Heart left ventricle (tissue), 13 donors: ENCODE measurements at regions not wholly inside any gene's neighbourhood (a gene's known extent, or its start where the extent isn't known, plus 50 kb on each side); places are given as distances from the start of the nearest gene placed in this dataset.

Experiments used
- POLR2A ChIP-seq, 2 donors: fragments of 450-650 bp; IDR thresholded peaks; one replicate each; pipeline ENCODE4 v1.6.1; 2017; ENCODE audit warnings: antibody characterized with exemption in 2 of 2, mild to moderate bottlenecking in 2 of 2, moderate library complexity in 2 of 2
- TF ChIP-seq, protein P1 (sequence below), 12 donors: fragments of 200-600 bp; sonication (generic) in 4 of 12; IDR thresholded peaks; one replicate each; pipeline versions ENCODE4 v1.5.0 to v1.8.0; 2018 to 2022; ENCODE audit warnings: antibody characterized with exemption in 12 of 12, mild to moderate bottlenecking in 5 of 12
- donor health status: ischemic (EF 13 %, LVEDD 7.1; RV severe dilation, severe dysfunction).
- donor health status: DM: no; HTN: yes; CAD: no.
- donor health status: DM: no; HTN: no; CAD: no.
- donor health status: ischemic (EF 25% LVEDD 6.9; RV normal size, moderate dysfunction).
- donor health status: ischemic (EF 25% LVEDD 5.7; RV mildly dilated, moderate dysfunction).
- donor health status: ischemic (EF 35%, LVEDD 5.7; RV mildly dilated, moderate dysfunction).
- donor health status: nonischemic (EF 11% LVEDD 7.7; RV severe dilation, severe dysfunction).
- donor health status: DM: yes; HTN: yes; CAD: no.
- donor health status: PGD.
- donor health status: ischemic (EF 29% LVEDD 5.4; RV normal size, mild dysfunction).
- donor health status: nonischemic (EF 23%, LVEDD 6.1; RV moderate dilation, normal function).

DNA sequence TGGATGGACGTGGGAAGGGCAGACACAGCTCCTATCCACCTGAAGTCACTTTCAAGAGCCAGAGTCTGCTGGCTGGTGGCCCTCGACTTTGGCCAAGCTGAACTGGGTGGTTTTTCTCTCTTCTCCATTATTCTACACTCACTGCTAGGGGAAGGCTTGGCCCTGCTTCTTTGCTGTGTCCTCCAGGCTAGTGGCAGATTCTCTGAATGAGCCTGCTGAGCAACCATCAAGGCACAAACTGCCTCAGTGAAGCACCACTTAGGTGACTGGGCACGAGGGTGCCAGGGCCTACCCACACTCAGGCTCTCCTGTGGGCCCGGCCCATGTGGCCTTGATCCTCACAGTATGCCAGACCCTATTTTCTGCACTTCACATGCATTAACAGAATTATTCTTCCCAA lies 92.0 kb downstream of the PJA1 start:
- TF ChIP-seq, protein P1, sequence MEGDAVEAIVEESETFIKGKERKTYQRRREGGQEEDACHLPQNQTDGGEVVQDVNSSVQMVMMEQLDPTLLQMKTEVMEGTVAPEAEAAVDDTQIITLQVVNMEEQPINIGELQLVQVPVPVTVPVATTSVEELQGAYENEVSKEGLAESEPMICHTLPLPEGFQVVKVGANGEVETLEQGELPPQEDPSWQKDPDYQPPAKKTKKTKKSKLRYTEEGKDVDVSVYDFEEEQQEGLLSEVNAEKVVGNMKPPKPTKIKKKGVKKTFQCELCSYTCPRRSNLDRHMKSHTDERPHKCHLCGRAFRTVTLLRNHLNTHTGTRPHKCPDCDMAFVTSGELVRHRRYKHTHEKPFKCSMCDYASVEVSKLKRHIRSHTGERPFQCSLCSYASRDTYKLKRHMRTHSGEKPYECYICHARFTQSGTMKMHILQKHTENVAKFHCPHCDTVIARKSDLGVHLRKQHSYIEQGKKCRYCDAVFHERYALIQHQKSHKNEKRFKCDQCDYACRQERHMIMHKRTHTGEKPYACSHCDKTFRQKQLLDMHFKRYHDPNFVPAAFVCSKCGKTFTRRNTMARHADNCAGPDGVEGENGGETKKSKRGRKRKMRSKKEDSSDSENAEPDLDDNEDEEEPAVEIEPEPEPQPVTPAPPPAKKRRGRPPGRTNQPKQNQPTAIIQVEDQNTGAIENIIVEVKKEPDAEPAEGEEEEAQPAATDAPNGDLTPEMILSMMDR (IDR thresholded peaks at IDR 0.05): no peak
- no peak for TF ChIP-seq POLR2A (IDR thresholded peaks at IDR 0.05)
